Neural cell (in vitro differentiated cells): ENCODE measurements at regions not wholly inside any gene's neighbourhood (a gene's known extent, or its start where the extent isn't known, plus 50 kb on each side); places are given as distances from the start of the nearest gene placed in this dataset.
A peak's percentile ranks its signal among the peaks of the same experiment; 100 is the strongest.

Source experiments
- CTCF ChIP-seq: fragments of 450-650 bp; IDR thresholded peaks from 2 replicates; pipeline ENCODE4 v1.5.1; 2014; ENCODE audit warnings: antibody characterized with exemption, mild to moderate bottlenecking, moderate library complexity; ENCODE audit not compliant: poor library complexity, severe bottlenecking
- EZH2 ChIP-seq: fragments of 200-600, 300-800 bp; shearing (Covaris generic), sonication (generic); IDR thresholded peaks from 2 replicates; pipeline ENCODE4 v1.6.1; 2014; ENCODE audit warnings: antibody characterized with exemption, low read length, borderline replicate concordance, mild to moderate bottlenecking; ENCODE audit not compliant: insufficient read depth, poor library complexity, severe bottlenecking
- MXI1 ChIP-seq: fragments of 450-650 bp; conservative IDR thresholded peaks from 2 replicates; pipeline ENCODE4 v1.6.1; 2014; ENCODE audit warnings: antibody characterized with exemption, mild to moderate bottlenecking; ENCODE audit not compliant: poor library complexity, severe bottlenecking
- POLR2AphosphoS5 ChIP-seq: IDR thresholded peaks from 2 replicates; pipeline ENCODE4 v1.6.1; 2012
- RAD21 ChIP-seq: fragments of 450-650 bp; conservative IDR thresholded peaks from 2 replicates; pipeline ENCODE4 v1.6.1; 2014; ENCODE audit warnings: antibody characterized with exemption, mild to moderate bottlenecking, moderate library complexity
- TAF1 ChIP-seq: IDR thresholded peaks from 2 replicates; pipeline ENCODE4 v1.6.1; 2012; ENCODE audit warnings: low read depth
- TF ChIP-seq, protein P1 (sequence below): IDR thresholded peaks from 2 replicates; pipeline ENCODE4 v1.6.1; 2012; ENCODE audit warnings: borderline replicate concordance

DNA sequence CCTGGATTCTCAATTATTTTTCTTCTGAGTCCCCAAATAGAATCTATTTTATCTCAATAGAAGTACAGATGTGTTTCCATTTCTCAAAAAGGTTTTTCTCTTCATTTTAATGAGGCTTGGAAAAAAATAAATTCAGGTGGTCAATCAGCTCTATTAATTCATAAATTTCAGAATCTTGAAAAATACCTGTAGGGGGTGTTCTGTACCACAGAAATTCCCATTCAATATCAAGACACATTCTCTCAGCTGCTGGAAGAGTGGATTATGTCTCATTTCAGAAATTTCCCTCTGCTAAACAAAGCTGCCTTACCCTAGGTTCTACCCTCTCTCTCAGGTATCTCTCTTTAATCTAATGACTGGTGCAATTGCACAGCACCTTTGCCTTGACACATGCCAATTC lies 1121.2 kb downstream of the SI start:
- TF ChIP-seq POLR2AphosphoS5 (no peak), EZH2 (no peak), TAF1 (no peak), RAD21 (no peak), MXI1 (no peak), CTCF (peak; percentile 11)
- TF ChIP-seq, protein P1, sequence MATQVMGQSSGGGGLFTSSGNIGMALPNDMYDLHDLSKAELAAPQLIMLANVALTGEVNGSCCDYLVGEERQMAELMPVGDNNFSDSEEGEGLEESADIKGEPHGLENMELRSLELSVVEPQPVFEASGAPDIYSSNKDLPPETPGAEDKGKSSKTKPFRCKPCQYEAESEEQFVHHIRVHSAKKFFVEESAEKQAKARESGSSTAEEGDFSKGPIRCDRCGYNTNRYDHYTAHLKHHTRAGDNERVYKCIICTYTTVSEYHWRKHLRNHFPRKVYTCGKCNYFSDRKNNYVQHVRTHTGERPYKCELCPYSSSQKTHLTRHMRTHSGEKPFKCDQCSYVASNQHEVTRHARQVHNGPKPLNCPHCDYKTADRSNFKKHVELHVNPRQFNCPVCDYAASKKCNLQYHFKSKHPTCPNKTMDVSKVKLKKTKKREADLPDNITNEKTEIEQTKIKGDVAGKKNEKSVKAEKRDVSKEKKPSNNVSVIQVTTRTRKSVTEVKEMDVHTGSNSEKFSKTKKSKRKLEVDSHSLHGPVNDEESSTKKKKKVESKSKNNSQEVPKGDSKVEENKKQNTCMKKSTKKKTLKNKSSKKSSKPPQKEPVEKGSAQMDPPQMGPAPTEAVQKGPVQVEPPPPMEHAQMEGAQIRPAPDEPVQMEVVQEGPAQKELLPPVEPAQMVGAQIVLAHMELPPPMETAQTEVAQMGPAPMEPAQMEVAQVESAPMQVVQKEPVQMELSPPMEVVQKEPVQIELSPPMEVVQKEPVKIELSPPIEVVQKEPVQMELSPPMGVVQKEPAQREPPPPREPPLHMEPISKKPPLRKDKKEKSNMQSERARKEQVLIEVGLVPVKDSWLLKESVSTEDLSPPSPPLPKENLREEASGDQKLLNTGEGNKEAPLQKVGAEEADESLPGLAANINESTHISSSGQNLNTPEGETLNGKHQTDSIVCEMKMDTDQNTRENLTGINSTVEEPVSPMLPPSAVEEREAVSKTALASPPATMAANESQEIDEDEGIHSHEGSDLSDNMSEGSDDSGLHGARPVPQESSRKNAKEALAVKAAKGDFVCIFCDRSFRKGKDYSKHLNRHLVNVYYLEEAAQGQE, result no peak
